IMR-90 (cell line): ENCODE measurements at regions not wholly inside any gene's neighbourhood (a gene's known extent, or its start where the extent isn't known, plus 50 kb on each side); places are given as distances from the start of the nearest gene placed in this dataset.

Source experiments
- ATAC-seq: fragments of 200-7000 bp; cut with Tn5 transposase; 2 replicates; pipeline ENCODE4 v1.9.1; 2020; ENCODE audit warnings: low read depth, mild to moderate bottlenecking, moderate library complexity
- BruUV-seq: library from RNA; stranded (reverse); fragments of 400-500 nt; replicated peaks from 2 replicates; lab custom pipeline; 2021; lab: Mats Ljungman, UMichigan
- CTCF ChIA-PET: fragments of 300-600 bp; formaldehyde crosslinking; extraction: SDS; loops from one replicate; lab custom pipeline; 2021; ENCODE audit warnings: antibody characterized with exemption; lab: Yijun Ruan, JAX
- POLR2A ChIA-PET: fragments of 300-600 bp; sonication (Branson Sonifier 250); formaldehyde crosslinking; loops from one replicate; lab custom pipeline; 2022; ENCODE audit warnings: antibody characterized with exemption; ENCODE audit not compliant: unreplicated experiment; lab: Charles Lee
- DNase-seq: peaks from one replicate; pipeline ENCODE4 v3.0.0; 2013
- H2AFZ ChIP-seq: replicated peaks from 2 replicates; pipeline ENCODE3; 2013; ENCODE audit warnings: low read length, mild to moderate bottlenecking; ENCODE audit not compliant: poor library complexity
- H2AK5ac ChIP-seq: 2 replicates; pipeline ENCODE4 v1.6.1; 2013; ENCODE audit warnings: low read depth, low read length, inconsistent platforms
- H2AK9ac ChIP-seq: replicated peaks from 2 replicates; pipeline ENCODE3; 2013; ENCODE audit warnings: mild to moderate bottlenecking, low read depth, low read length, moderate library complexity; ENCODE audit not compliant: poor library complexity
- H2BK120ac ChIP-seq: 2 replicates; pipeline ENCODE4 v1.6.1; 2013; ENCODE audit warnings: low read depth, low read length, inconsistent platforms
- H2BK15ac ChIP-seq: 3 replicates; pipeline ENCODE4 v1.6.1; 2013; ENCODE audit warnings: low read depth, low read length, inconsistent platforms
- H2BK20ac ChIP-seq: 2 replicates; pipeline ENCODE4 v1.6.1; 2013; ENCODE audit warnings: low read depth, mild to moderate bottlenecking, inconsistent platforms, low read length, moderate library complexity
- H2BK5ac ChIP-seq: 2 replicates; pipeline ENCODE4 v1.6.1; 2013; ENCODE audit warnings: mild to moderate bottlenecking, low read depth, low read length, inconsistent platforms; ENCODE audit not compliant: poor library complexity, severe bottlenecking
- H3K14ac ChIP-seq: replicated peaks from 2 replicates; pipeline ENCODE4 v1.6.1; 2013; ENCODE audit warnings: low read depth, low read length, inconsistent platforms
- H3K18ac ChIP-seq: 2 replicates; pipeline ENCODE4 v1.6.1; 2013; ENCODE audit warnings: low read depth, low read length, control low read depth
- H3K23ac ChIP-seq: 2 replicates; pipeline ENCODE4 v1.6.1; 2013; ENCODE audit warnings: low read depth, low read length, inconsistent platforms
- H3K27ac ChIP-seq: 2 replicates; pipeline ENCODE4 v1.5.1; 2013; ENCODE audit warnings: mild to moderate bottlenecking, control low read depth, low read length; ENCODE audit not compliant: insufficient read depth
- H3K27me3 ChIP-seq: 2 replicates; pipeline ENCODE4 v1.6.1; 2013; ENCODE audit warnings: low read length; ENCODE audit not compliant: control insufficient read depth, insufficient read depth
- H3K36me3 ChIP-seq: 2 replicates; pipeline ENCODE4 v1.6.1; 2013; ENCODE audit warnings: low read length, mixed read lengths; ENCODE audit not compliant: control insufficient read depth, insufficient read depth
- H3K4ac ChIP-seq: 2 replicates; pipeline ENCODE4 v1.6.1; 2013; ENCODE audit warnings: low read depth, low read length, inconsistent platforms
- H3K4me1 ChIP-seq: 2 replicates; pipeline ENCODE4 v1.6.1; 2013; ENCODE audit warnings: low read length, mixed read lengths; ENCODE audit not compliant: control insufficient read depth, insufficient read depth
- H3K4me2 ChIP-seq: 2 replicates; pipeline ENCODE4 v1.6.1; 2013; ENCODE audit warnings: low read depth, mild to moderate bottlenecking, control low read depth, low read length, moderate library complexity
- H3K4me3 ChIP-seq: 2 replicates; pipeline ENCODE4 v1.5.1; 2013; ENCODE audit warnings: low read depth, mild to moderate bottlenecking, control low read depth, low read length, moderate library complexity; ENCODE audit not compliant: insufficient read depth
- H3K56ac ChIP-seq: 2 replicates; pipeline ENCODE4 v1.6.1; 2013; ENCODE audit warnings: low read length, inconsistent platforms; ENCODE audit not compliant: insufficient read depth; ENCODE audit errors: extremely low read depth
- H3K79me1 ChIP-seq, 2 experiments: 2 replicates each; pipeline ENCODE4 v1.6.1; 2013; ENCODE audit warnings: low read length in 2 of 2, inconsistent platforms in 1 of 2, low read depth in 1 of 2
- H3K9ac ChIP-seq: 2 replicates; pipeline ENCODE4 v1.6.1; 2013; ENCODE audit warnings: low read depth, low read length, control low read depth
- H3K9me1 ChIP-seq: 2 replicates; pipeline ENCODE4 v1.6.1; 2013; ENCODE audit warnings: low read length, inconsistent platforms; ENCODE audit not compliant: insufficient read depth
- H3K9me3 ChIP-seq: 2 replicates; pipeline ENCODE4 v1.6.1; 2013; ENCODE audit warnings: low read length; ENCODE audit not compliant: control insufficient read depth, insufficient read depth
- H4K20me1 ChIP-seq: 2 replicates; pipeline ENCODE4 v1.6.1; 2013; ENCODE audit warnings: low read length, inconsistent platforms; ENCODE audit not compliant: insufficient read depth
- H4K5ac ChIP-seq: 2 replicates; pipeline ENCODE4 v1.6.1; 2013; ENCODE audit warnings: mild to moderate bottlenecking, low read depth, low read length, control low read depth
- H4K8ac ChIP-seq, 2 experiments: 2 replicates each; pipeline ENCODE4 v1.6.1; 2013; ENCODE audit warnings: low read depth in 2 of 2, low read length in 2 of 2, control low read depth in 1 of 2, inconsistent platforms in 1 of 2
- H4K91ac ChIP-seq: 2 replicates; pipeline ENCODE4 v1.6.1; 2013; ENCODE audit warnings: low read depth, low read length, inconsistent platforms; ENCODE audit not compliant: insufficient read depth
- BHLHE40 ChIP-seq: fragments of 150-350 bp; IDR thresholded peaks from 2 replicates; pipeline ENCODE4 v1.6.1; 2016; ENCODE audit warnings: mild to moderate bottlenecking, low read depth, low read length
- CEBPB ChIP-seq: IDR thresholded peaks from 2 replicates; pipeline ENCODE4 v1.6.1; 2012; ENCODE audit warnings: low read depth, low read length, improper control_type of control experiment
- CHD1 ChIP-seq: IDR thresholded peaks from 2 replicates; pipeline ENCODE4 v1.6.1; 2012; ENCODE audit warnings: low read depth, low read length, improper control_type of control experiment
- CTCF ChIP-seq: conservative IDR thresholded peaks from 2 replicates; pipeline ENCODE4 v1.5.1; 2012; ENCODE audit warnings: mild to moderate bottlenecking, low read depth, low read length, improper control_type of control experiment
- ELK1 ChIP-seq: fragments of 150-350 bp; IDR thresholded peaks from 2 replicates; pipeline ENCODE4 v1.6.1; 2016; ENCODE audit warnings: low read depth, mild to moderate bottlenecking, low read length, moderate library complexity, borderline replicate concordance
- FOS ChIP-seq: fragments of 150-350 bp; IDR thresholded peaks from 2 replicates; pipeline ENCODE4 v1.6.1; 2016; ENCODE audit warnings: low read depth, low read length
- MAFK ChIP-seq: IDR thresholded peaks from 2 replicates; pipeline ENCODE4 v1.6.1; 2012; ENCODE audit warnings: low read depth, low read length, improper control_type of control experiment
- MAZ ChIP-seq: IDR thresholded peaks from 2 replicates; pipeline ENCODE4 v1.6.1; 2012; ENCODE audit warnings: low read depth, mild to moderate bottlenecking, low read length, improper control_type of control experiment, moderate library complexity, borderline replicate concordance
- MXI1 ChIP-seq: IDR thresholded peaks from 2 replicates; pipeline ENCODE4 v1.6.1; 2012; ENCODE audit warnings: low read depth, mild to moderate bottlenecking, low read length, moderate library complexity, borderline replicate concordance
- NFE2L2 ChIP-seq: fragments of 150-350 bp; IDR thresholded peaks from 2 replicates; pipeline ENCODE4 v1.6.1; 2016; ENCODE audit warnings: low read depth, mild to moderate bottlenecking, low read length
- POLR2A ChIP-seq: IDR thresholded peaks from 2 replicates; pipeline ENCODE4 v1.6.1; 2012; ENCODE audit warnings: mild to moderate bottlenecking, low read depth, low read length
- RAD21 ChIP-seq: IDR thresholded peaks from 2 replicates; pipeline ENCODE4 v1.6.1; 2012; ENCODE audit warnings: low read length, improper control_type of control experiment
- RCOR1 ChIP-seq: IDR thresholded peaks from 2 replicates; pipeline ENCODE4 v1.6.1; 2012; ENCODE audit warnings: mild to moderate bottlenecking, low read length, improper control_type of control experiment; ENCODE audit not compliant: insufficient replicate concordance
- RFX5 ChIP-seq: IDR thresholded peaks from 2 replicates; pipeline ENCODE4 v1.8.0; 2012; ENCODE audit warnings: low read depth, mild to moderate bottlenecking, low read length, moderate library complexity
- SMC3 ChIP-seq: fragments of 150-350 bp; IDR thresholded peaks from 2 replicates; pipeline ENCODE4 v1.6.1; 2016; ENCODE audit warnings: low read depth, mild to moderate bottlenecking, antibody characterized with exemption, low read length, moderate library complexity
- USF2 ChIP-seq: fragments of 150-350 bp; IDR thresholded peaks from 2 replicates; pipeline ENCODE4 v1.6.1; 2017; ENCODE audit warnings: mild to moderate bottlenecking, antibody characterized with exemption, low read length, low read depth
- WGBS, 2 experiments: methylation state at CpG; one replicate each; pipeline versions ENCODE4 v1.1.5 to v1.1.7; 2013; ENCODE audit warnings: missing lambda C conversion rate in 2 of 2; ENCODE audit not compliant: insufficient read length in 1 of 2; ENCODE audit errors: extremely low coverage in 2 of 2; 5-methylcytosine and 5-hydroxymethylcytosine counted together
- dilution Hi-C: fragments of 300-500 bp; cut with HindIII; formaldehyde crosslinking; loops from one replicate; pipeline ENCODE4 v1.14.3; 2018; ENCODE audit warnings: low sequenced_read_pairs; ENCODE audit not compliant: unreplicated experiment
- in situ Hi-C: fragments of 300-500 bp; cut with MboI; formaldehyde crosslinking; loops from 3 replicates; pipeline ENCODE4 v1.14.3; 2019; ENCODE audit warnings: low sequenced_read_pairs, inconsistent platforms, mixed read lengths
- intact Hi-C: fragments of 100-400 bp; cut with micrococcal nuclease; formaldehyde crosslinking; loops from 2 replicates; pipeline ENCODE4 v1.10.0; 2022

GRCh38 chr18:78861706-78862105 is 117.9 kb upstream of the SALL3 start:
- H3K4ac ChIP-seq, result no peak overlapping the region
- H2BK20ac ChIP-seq, result no peak overlapping the region
- no peaks in the 10 kb centered on the region for H3K36me3 ChIP-seq
- H3K56ac ChIP-seq, result no peak overlapping the region
- ChIA-PET CTCF (no interaction called here), POLR2A (no interaction called here)
- TF ChIP-seq MAZ (no peak), ELK1 (no peak), FOS (no peak), BHLHE40 (no peak), POLR2A (no peak), CHD1 (no peak), NFE2L2 (no peak), CTCF (no peak), RCOR1 (no peak), MAFK (no peak), CEBPB (no peak), USF2 (no peak), SMC3 (no peak), MXI1 (no peak), RFX5 (no peak), RAD21 (no peak)
- H2AFZ ChIP-seq, result no peak overlapping the region
- H4K20me1 ChIP-seq, result no peaks in the 10 kb centered on the region
- intact Hi-C loops (no loop called here), dilution Hi-C loops (no loop called here), in situ Hi-C loops (no loop called here)
- no peaks in the 10 kb centered on the region for H3K27me3 ChIP-seq
- no peak overlapping the region for H4K91ac ChIP-seq
- no peak for DNase-seq
- no peak for ATAC-seq
- WGBS, 2 experiments, result 38% methylated on average over 1 of the region's 7 CpGs; no CpG with 5 or more reads in 1 of the 2 experiments
- no peak overlapping the region for H3K18ac ChIP-seq
- H3K4me1 ChIP-seq, result no peaks in the 10 kb centered on the region
- no peak overlapping the region for H2AK5ac ChIP-seq
- no peak overlapping the region for H3K4me2 ChIP-seq
- no peaks in the 10 kb centered on the region for H3K79me1 ChIP-seq
- no peak overlapping the region for H3K9ac ChIP-seq
- no peak overlapping the region for H4K5ac ChIP-seq
- no peak overlapping the region for H2AK9ac ChIP-seq
- H3K23ac ChIP-seq, result no peak overlapping the region
- H3K9me1 ChIP-seq, result no peaks in the 10 kb centered on the region
- H2BK5ac ChIP-seq, result no peak overlapping the region
- no peak overlapping the region for H4K8ac ChIP-seq
- peaks cover 53% of the 10 kb centered on the region for H3K9me3 ChIP-seq
- H2BK15ac ChIP-seq, result no peak overlapping the region
- H2BK120ac ChIP-seq, result no peak overlapping the region
- no TSS peak for BruUV-seq
- H3K27ac ChIP-seq, result no peak overlapping the region
- H3K4me3 ChIP-seq, result no peak overlapping the region
- H3K14ac ChIP-seq, result no peak overlapping the region
